ENCODE measurements at regions not wholly inside any gene's neighbourhood (a gene's known extent, or its start where the extent isn't known, plus 50 kb on each side); places are given as distances from the start of the nearest gene placed in this dataset.

DNA sequence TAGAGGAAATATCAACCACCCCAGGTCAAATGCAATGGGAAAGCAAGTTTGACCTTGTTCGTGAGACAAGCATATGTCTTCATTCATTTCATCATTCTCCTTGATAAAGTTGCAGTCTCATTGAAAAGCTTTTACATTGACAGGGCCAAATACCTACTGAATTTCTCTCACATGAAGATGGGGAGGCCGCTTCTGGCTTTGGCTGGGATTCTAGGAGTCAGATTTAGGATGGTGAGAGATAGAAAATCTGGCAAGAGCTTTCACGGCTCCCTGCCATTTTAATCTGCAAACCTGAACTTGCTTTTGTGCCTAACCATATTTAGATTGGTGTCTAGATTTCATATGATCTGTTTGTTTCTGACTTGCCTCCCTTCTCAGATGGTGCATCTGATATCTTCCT lies 88.0 kb downstream of the TMEM100 start:
- no peak for DNase-seq (ENCODE audit: low spot score)

GRCh38 chr17:55632893-55633292 lies 89.8 kb downstream of the TMEM100 start:
- no peak for DNase-seq (ENCODE audit: low spot score)

- no peak for DNase-seq (ENCODE audit: low spot score)
Measured at GRCh38 chr17:55632236-55632635, 90.4 kb downstream of the TMEM100 start.

GRCh38 chr17:55629995-55630394 lies 92.7 kb downstream of the TMEM100 start:
- no peak for DNase-seq (ENCODE audit: low spot score)

GRCh38 chr17:55625521-55625920 lies 97.1 kb downstream of the TMEM100 start:
- DNase-seq (ENCODE audit: low spot score) = no peak

GRCh38 chr17:55624772-55625433 lies 97.8 kb downstream of the TMEM100 start:
- DNase-seq (ENCODE audit: low spot score) = no peak

- DNase-seq (ENCODE audit: low spot score) = no peak
Measured at GRCh38 chr17:55622547-55622946, 100.1 kb downstream of the TMEM100 start.

- no peak for DNase-seq (ENCODE audit: low spot score)
Measured at GRCh38 chr17:55620945-55621344, 101.7 kb downstream of the TMEM100 start.

GRCh38 chr17:55620023-55620422 lies 102.6 kb downstream of the TMEM100 start:
- DNase-seq (ENCODE audit: low spot score) = no peak

DNA sequence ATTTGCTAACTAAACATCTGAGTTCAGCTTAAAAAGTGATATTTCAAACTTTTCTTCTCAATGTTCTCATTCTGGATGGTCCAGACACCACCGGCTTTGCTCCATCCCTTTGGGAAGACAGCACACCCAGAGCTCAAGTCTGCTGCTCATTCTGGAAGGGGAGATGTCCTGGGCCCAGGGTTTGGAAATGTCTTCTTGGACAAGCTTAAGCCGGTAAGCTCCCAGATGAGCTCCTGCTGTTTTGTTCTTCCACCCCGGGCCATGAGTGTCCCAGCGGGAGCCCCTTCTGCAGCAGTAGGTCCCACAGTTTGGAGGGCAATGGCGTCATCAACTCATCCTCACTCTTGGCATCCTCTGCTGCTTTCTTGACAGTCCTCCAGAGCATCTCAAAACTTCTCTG lies 105.2 kb downstream of the TMEM100 start:
- no peak for DNase-seq (ENCODE audit: low spot score)

- DNase-seq (ENCODE audit: low spot score) = no peak
Measured at GRCh38 chr17:55614061-55614460, 102.8 kb upstream of the SMIM36 start.

DNA sequence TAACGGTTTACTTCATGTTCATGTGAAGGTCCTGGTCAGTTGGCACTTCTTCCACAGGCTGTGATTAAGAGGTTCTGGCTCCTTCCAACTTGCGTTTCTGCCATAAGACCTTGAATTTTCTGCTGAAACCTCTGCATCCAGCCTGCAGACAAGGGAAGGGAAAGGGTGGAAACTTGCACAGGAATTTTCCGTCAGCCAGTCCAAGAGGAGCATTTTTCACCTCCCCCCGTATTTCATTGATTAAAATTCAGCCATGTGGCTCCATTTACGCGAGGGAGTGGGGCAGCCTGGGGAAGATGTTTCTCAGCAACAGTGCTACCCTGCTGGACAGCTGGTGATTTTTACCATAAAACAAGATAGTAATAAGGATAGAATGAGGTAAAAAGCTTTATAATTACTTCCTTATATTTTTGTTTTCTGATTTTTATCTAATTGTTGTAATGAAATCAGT lies 101.5 kb upstream of the SMIM36 start:
- DNase-seq (ENCODE audit: low spot score) = no peak

GRCh38 chr17:55607731-55608341 lies 96.6 kb upstream of the SMIM36 start:
- no peak for DNase-seq (ENCODE audit: low spot score)

DNA sequence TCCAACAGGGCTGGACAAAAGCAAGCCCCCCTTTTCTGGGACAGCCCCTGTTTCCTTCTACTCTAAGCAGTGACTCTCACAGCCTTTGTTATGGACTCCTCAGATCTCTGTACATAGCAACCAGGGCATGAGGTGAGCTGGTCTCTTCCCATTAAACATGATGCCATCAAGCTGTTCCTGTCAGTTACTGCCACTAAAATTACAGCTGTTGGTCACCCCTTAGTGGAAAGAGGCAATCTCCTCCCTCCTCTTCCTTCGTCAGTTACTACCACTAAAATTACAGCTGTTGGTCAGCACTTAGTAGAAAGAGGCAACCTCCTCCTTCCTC lies 95.2 kb upstream of the SMIM36 start:
- no peak for DNase-seq (ENCODE audit: low spot score)

DNA sequence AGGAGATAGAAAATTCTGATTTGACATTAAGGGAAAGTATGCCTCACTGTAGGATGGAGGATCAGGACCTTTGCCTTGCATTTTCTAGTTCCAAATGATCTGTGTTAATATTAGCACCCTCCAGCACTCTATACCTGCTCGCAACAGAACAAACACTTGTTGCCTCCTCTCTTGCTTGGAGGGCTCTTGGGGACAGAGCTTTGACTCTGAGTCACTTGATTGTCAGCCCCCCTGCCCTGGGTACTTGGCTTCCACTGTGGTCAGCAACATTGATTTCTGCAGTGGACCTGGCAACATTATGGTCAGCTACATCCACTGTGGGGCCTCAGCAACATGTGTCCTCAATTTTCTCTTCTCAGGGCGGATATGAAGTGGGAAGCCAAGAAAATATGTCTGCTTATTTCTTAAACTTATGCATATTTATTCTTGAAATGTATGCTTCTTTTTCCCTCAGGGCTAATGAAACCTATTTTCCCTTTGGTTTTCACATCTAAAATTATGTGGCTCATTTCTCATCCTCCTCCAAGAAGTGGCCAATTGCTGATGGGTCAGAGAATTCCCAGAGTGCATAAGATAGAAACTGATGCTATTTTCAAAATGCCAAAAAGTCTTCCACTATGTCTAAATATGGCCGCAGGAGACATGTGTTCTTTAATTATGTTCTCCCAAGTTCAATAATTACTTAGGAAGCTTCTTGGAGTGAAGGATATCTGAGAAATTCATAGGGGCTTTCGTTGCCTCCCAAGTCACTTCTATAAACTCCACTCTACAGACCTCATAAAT lies 94.6 kb upstream of the SMIM36 start:
- no peak for DNase-seq (ENCODE audit: low spot score)

- DNase-seq (ENCODE audit: low spot score) = no peak
Measured at GRCh38 chr17:55601874-55602364, 90.7 kb upstream of the SMIM36 start.

- no peak for DNase-seq (ENCODE audit: low spot score)
Measured at GRCh38 chr17:55598495-55598894, 87.2 kb upstream of the SMIM36 start.

DNA sequence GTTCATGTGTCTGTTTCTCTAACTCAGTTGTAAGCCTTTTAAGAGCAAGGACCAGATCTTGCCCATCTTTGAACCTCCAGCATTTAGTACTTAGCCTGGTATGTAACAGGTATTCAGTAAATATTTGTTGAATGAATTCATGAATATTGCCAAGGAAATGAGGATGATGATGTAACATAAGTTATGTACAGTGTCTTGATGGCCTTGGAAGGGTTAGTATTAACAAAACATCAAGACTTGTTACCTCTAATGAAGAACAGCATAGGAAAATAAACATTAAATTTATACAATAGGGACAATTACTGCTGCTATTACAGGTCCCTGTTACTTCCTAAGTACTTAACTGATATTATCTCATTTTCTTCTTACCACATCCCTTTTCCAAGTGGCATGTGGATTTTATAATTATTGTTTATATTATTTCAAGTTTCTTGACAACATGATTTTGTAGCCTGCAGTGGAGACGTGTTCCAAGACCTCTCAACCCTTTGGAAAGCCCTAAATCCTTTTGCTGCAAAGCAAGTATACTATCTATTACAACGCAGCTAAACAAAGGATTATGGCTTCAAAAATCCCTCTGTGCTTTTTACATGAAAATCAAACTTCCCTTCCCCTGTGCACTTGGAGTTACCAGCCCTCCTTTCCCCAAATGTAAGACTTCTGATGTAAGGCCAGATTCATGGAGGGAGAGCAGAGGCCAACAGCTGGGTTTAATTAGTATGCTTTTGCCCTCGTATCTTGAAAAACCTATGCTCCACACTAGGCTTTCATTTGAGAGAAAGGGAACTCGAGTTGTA lies 77.4 kb upstream of the SMIM36 start:
- no peak for DNase-seq (ENCODE audit: low spot score)

DNA sequence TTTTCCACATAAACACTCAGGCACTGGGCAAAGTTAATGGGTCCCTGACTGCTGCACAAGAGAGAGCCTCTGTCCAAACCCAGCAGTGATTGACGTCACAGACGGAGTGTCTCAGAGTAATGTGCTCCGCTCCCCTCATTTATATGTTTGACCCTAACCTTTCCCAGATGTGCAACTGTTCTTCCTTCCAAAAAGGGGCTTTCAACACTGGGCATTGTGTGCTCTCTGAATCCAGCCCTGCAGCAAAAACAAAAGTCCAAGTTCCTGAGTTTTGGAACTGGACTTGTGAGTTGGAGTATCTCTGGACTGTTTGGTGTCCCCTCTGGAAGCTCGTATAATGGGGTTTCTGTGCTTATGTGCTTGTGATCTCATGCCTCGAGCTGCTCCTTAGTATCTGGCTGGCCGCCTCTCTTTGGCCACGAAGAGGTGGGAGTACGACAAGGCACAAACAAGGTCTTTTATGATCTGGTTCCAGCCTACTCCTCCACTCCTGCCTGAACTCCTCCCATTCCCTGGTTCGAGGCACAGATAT lies 76.4 kb upstream of the SMIM36 start:
- no peak for DNase-seq (ENCODE audit: low spot score)

DNA sequence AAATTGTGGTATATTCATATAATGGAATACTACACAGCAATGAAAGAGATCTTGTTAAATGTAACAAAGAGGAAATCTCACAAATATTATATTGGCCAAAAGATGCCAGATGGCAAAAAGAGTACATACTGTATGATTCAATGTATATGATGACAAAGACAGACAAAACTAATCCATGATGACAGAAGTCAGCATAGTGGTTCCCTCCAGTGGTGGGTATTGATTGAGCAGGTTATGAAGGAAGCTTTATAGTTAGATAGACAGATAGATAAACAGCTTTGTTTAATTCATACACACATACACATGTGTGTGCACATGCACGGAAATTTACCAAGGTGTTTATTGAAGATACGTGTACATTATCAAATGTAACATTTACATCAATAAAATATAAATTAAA lies 74.4 kb upstream of the SMIM36 start:
- no peak for DNase-seq (ENCODE audit: low spot score)

DNA sequence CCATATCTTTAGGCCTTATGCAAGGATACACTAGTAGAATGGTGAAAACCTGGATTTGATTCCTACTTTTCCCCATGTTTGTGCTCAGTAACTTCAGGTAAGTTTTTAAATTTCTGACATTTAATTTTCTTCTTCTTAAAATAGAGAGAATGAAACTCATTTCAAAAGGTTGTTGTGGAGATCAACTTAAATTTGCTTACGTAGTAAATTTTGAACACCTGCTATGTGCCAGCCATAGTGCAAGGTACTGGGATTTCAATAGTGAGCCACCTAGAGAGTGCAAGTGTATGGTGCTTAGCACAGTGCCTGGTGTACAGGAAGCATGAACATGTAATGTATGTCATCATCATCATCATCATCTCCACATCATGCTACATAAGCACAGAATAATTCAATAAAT lies 73.6 kb upstream of the SMIM36 start:
- DNase-seq (ENCODE audit: low spot score) = no peak

DNA sequence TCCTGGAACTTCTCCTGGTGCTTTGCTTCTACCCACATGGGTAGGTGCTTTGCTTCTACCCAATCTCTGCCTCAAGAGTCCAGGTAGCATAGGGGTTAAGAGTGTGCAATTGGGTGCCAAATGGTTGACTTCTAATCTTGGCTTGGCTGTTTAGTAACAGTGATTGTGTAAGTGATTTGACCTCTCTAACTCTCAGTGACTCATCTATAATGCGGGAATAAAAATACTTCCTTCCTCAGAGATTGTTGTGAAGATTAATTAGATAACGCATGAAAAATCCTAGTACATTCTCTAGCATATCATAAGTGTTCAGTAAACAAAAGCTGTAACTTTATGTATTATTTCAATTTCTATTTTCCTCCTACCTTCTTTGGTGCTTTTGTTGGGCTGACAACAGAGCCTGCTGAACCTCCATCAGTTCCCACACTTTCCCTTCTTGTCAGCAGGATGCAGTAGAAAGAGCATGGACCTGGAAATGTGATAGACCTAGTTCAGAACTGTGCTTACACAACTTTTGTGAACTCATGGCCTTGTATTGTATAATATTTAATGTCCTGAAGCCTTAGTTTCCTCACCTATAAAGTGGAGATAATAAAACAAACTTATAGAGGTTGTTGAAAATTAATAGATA lies 72.9 kb upstream of the SMIM36 start:
- no peak for DNase-seq (ENCODE audit: low spot score)

Data from HuH-7 (cell line).